GM21717 (cell line): ENCODE measurements at regions not wholly inside any gene's neighbourhood (a gene's known extent, or its start where the extent isn't known, plus 50 kb on each side); places are given as distances from the start of the nearest gene placed in this dataset.
"Not testable (repeated sequence)": the region's sequence is repeated elsewhere in the genome, so short reads cannot be mapped to it uniquely, and the experiment has no call there.

Source experiments
- ATAC-seq: cut with Tn5 transposase; IDR thresholded peaks from one replicate; pipeline ENCODE4 v1.9.1; 2021; ENCODE audit warnings: mild to moderate bottlenecking, moderate library complexity; ENCODE audit not compliant: unreplicated experiment

GRCh38 chr12:116429826-116430360 is 129.3 kb upstream of the MAP1LC3B2 start:
- ATAC-seq, result no peak

- ATAC-seq, result no peak
Measured at GRCh38 chr12:116430911-116431565, 128.1 kb upstream of the MAP1LC3B2 start.

- no peak for ATAC-seq
Measured at GRCh38 chr12:116431677-116432300, 127.4 kb upstream of the MAP1LC3B2 start.

GRCh38 chr12:116432314-116432750 is 126.8 kb upstream of the MAP1LC3B2 start:
- ATAC-seq, result no peak

- ATAC-seq, result no peak
Measured at GRCh38 chr12:116433249-116433648, 125.9 kb upstream of the MAP1LC3B2 start.

- no peak for ATAC-seq
Measured at GRCh38 chr12:116434155-116435011, 124.8 kb upstream of the MAP1LC3B2 start.

- no peak for ATAC-seq
Measured at GRCh38 chr12:116435984-116436383, 123.2 kb upstream of the MAP1LC3B2 start.

GRCh38 chr12:116436561-116437249 is 122.5 kb upstream of the MAP1LC3B2 start:
- no peak for ATAC-seq

- ATAC-seq, result no peak
Measured at GRCh38 chr12:116441292-116441691, 117.9 kb upstream of the MAP1LC3B2 start.

- ATAC-seq, result no peak
Measured at GRCh38 chr12:116442304-116442703, 116.9 kb upstream of the MAP1LC3B2 start.

GRCh38 chr12:116442946-116443345 is 116.2 kb upstream of the MAP1LC3B2 start:
- ATAC-seq, result no peak

GRCh38 chr12:116443821-116444589 is 115.2 kb upstream of the MAP1LC3B2 start:
- ATAC-seq, result no peak

- ATAC-seq, result no peak
Measured at GRCh38 chr12:116444590-116444943, 114.6 kb upstream of the MAP1LC3B2 start.

- no peak for ATAC-seq
Measured at GRCh38 chr12:116448165-116448739, 110.9 kb upstream of the MAP1LC3B2 start.

GRCh38 chr12:116450406-116450910 is 108.7 kb upstream of the MAP1LC3B2 start:
- ATAC-seq, result no peak

- ATAC-seq, result not testable (repeated sequence)
Measured at GRCh38 chr12:116452975-116453374, 106.2 kb upstream of the MAP1LC3B2 start.

- ATAC-seq, result no peak
Measured at GRCh38 chr12:116453631-116454030, 105.5 kb upstream of the MAP1LC3B2 start.

GRCh38 chr12:116454076-116454475 is 105.1 kb upstream of the MAP1LC3B2 start:
- no peak for ATAC-seq

GRCh38 chr12:116454950-116455447 is 104.2 kb upstream of the MAP1LC3B2 start:
- ATAC-seq, result no peak
